HG03442 (cell line): ENCODE measurements at regions not wholly inside any gene's neighbourhood (a gene's known extent, or its start where the extent isn't known, plus 50 kb on each side); places are given as distances from the start of the nearest gene placed in this dataset.
"Not testable (repeated sequence)": the region's sequence is repeated elsewhere in the genome, so short reads cannot be mapped to it uniquely, and the experiment has no call there.

ENCODE experiments used
- ATAC-seq: cut with Tn5 transposase; IDR thresholded peaks from one replicate; pipeline ENCODE4 v1.9.1; 2021; ENCODE audit warnings: mild to moderate bottlenecking, moderate library complexity; ENCODE audit not compliant: unreplicated experiment

DNA sequence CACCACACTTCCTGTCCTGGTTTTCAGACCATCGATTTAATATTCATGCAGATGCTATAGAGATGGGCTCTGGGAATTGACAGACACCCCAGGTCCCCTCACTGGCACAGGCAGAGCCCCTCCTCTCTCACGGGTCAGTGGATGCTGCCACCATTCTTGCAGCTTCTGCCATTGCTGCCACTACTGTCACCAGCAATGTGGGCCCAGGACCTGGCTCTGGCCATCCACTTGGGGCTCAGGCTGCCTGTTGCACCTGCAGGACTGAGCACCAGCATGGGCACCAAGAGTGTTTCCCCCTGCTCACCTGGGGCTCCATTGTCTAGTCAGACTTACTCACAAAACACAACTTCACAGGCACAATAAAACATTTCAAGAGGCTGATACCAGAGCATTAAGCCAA lies 479.0 kb upstream of the ZNF608 start:
- no peak for ATAC-seq

DNA sequence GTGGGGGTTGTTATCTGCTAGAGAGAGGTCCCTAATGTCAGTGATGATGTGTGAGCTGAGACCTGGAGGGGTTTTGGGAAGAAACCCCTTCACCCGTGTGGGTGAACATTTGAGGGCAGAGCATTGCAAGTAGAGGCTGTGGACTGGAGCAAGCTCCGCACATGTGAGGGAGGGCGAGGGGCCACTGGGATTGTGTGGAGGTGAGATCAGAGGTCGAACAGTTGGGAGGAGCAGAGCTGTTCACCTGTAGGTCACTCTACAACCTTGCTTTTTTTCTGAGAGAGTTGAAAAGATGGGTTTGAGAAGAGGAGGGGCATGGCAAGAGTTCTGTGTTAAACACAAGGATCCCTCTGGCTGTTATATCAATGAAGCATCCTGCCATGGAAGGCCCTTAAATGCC lies 480.4 kb upstream of the ZNF608 start:
- ATAC-seq, result no peak

DNA sequence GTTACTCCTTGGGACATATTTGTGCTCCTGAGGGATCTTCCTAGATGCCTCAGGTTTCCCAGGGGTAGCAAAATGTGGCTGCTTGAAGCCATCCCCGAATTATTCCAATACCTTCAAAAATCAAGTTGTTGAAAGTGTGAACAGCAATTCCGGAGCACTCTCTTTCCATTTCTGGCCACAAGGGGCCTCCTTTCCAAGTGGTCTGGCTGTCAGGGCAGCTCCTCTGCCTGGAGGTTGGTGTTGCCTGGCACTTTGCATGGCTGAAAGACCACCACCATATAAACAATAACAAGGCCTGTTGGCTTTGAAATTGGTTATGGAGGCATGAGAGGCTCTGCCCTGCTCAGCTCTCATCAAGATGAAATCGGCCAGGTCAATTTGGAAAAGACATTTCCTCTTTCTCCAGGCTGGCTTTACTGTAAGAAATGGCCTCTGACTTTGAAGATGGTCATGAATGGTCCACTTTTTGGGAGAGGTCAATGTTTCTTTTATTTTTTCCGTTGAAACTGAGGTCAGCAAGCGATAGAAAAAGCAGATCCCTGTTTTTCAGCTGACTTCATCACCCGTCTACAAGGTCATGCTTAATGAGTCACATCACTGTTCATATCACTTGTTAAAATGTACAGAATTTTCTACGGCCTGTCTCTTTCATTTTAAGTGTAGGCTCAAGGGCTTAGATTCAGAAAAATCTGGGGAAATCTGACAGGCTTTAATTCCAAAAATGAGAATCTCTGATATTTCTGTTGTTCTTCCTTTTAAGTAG lies 481.1 kb upstream of the ZNF608 start:
- no peak for ATAC-seq

DNA sequence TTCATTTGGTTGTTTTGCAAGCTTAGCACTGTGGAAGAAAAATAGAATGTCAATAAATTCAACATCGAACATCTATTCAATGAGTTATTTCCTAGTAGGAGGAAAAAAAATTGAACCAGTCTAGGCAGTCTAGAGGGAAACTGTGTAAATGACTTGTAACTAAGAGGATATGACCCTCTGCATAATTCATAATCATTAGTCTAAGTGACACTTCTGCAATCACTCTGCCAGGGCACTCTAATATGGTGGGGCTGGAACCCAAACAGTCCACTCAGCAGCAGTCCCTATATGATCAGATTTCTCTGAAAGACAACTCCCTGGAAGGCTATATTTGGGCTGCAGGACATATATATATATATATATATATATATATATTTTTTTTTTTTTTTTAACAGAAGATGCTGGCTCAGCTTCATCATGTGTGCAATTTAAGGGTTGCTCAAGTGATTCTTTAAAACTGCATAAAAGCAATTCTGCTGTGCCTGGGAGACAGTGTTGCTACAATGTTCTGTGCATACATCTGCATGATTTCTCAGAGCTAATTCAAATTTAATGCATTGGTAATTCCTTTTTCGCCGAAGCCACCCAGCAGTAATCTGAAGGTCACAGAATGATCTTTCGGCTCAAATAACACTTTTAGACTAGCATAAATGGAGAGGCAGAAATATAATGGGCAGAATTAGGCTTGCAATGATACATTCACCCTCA lies 482.1 kb upstream of the ZNF608 start:
- no peak for ATAC-seq

DNA sequence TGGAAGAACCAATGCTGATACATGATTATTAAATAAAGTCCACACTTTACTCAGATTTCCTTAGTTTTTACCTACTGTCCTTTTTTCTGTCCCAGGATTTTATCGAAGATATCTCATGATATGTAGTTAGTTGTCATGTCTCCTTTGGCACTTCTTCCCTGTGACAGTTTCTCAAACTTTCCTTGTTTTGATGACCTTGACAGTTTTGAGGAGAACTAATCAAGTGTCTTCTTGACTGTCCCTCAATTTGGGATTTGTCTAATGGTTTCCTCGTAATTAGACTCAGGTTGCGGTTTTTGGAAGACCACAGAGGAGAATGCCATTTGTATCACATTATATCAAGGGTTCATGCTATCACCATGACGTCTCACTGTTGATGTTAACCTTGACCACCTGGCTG lies 483.1 kb upstream of the ZNF608 start:
- no peak for ATAC-seq

DNA sequence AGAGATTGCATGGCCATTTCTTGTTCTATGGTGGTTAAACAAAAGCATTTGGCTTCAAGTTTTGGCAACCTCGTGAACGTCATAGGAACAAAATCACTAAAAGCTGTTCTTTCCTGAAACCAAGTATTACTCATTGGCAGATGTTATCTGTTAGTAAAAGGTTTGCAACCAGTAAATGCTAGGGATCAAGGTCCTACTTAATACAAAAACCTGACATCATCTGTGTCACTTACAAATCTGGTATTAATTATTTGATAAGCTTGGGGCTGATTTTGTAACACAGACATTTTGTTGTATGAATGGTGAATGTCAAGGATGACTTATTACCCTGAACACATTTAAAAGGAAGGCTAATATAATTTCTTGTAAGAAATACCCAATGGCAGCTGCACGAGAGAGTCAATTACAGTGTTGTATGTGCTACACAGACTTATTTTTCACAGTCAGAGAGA lies 486.4 kb upstream of the ZNF608 start:
- ATAC-seq, result no peak

DNA sequence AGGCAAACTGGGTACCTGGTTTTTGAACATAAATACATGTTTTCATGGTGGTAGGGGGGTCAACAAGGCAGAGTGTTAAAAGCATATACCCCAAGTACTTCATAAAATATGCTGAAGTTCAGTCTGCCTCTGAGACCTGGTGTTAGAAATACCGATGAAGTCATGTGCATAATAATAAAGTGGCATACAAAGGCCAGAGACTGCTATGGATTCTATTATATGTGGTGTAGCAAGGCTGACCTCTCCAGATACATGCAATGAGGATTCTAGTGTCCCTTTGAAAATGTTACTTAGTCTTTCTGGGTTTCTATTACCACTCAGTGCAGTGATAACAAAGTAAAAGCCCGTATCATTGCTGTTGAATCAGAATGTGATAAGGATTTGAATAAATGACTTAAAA lies 487.5 kb upstream of the ZNF608 start:
- ATAC-seq, result no peak

DNA sequence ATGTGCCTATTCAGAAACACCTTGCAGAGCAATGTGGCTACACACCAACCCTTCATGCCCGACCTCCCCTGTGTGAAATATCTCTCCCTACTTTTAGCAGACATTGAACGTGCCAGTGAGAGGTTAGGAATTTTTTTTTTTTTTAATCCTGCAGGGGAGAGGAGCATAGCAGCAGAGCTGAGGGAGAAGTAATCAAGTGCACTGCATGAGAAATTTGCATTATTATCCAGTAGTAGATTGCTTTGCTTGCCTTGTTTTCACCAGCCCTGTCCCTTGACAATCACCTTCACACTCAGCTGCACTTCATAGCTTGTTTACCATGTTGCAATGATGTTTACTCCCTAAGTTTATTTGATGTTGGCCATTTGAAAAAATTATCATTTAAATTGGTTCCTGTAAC lies 489.6 kb upstream of the ZNF608 start:
- ATAC-seq, result no peak

DNA sequence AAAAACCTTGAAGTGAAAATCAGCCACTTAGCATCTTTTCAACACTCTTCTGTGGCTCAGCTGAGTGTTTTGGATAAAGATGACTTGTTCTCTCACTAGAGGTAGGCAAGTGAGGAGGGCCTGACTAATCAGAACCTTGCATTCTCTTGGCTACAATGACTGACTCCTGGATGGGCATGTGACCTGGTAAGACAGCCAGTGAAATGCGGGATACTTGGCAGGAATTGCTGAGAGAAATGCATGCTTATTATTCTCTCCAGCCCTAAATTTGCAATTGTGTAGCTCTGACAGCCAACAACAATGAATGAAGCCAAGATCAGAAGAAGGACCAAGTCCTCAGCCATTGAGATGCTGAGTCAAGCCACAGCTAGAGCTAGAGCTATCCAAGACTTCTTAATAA lies 490.5 kb upstream of the ZNF608 start:
- ATAC-seq, result no peak

DNA sequence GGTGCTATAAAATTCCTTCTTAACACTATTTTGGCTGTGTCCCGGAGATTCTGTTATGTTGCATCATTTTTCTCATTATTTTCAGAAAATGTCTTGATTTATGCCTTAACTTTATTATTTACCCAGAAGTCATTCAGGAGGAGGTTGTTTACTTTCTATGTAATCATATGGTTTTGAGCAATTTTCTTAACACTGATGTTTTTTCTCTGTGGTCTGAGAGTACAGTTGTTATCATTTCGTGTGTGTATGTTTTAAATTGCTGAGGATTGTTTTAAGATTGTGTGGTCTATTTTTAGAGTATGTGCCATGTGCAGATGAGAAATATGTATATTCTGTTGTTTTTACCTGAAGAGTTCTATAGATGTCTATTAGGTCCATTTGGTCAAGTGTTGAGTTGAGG lies 498.1 kb upstream of the ZNF608 start:
- no peak for ATAC-seq

DNA sequence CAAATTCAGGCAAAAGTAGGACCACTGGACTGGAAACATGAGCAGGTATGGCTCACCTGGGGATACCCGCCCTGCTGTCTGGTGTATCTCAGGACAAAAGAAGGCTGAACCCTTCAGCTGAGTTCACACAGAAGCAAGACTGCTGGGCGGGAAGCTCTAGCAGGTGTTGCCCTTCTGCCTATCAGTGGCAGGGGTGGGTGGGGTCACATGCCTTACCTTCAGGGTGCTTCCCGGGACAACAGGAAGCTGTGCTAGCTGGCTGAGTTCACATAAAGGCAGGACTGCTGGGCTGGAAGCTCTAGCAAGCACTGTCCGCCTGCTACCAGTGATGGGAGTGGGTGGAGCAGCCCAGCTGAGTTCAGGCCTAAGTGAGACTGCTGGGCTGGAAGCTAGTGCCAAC lies 498.8 kb upstream of the ZNF608 start:
- no peak for ATAC-seq

DNA sequence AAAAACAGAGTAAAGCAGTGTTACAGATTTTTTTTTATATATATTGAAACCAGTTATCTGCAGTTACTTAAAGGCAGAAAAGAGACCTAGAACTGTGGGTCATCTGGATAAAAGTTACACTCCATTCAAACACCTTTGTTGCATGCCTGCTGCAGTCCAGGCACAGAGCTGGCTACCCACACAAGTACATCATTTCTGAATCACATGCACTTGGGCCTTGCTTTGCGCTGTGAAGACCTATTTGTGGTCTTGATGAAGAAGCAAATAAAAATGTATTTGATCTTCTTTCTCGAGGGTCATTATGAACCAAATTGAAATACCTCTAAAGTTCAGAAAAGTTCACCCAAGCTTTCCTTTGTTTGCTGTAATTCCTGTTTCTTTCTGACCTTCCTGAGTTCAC lies 503.0 kb upstream of the ZNF608 start:
- no peak for ATAC-seq

DNA sequence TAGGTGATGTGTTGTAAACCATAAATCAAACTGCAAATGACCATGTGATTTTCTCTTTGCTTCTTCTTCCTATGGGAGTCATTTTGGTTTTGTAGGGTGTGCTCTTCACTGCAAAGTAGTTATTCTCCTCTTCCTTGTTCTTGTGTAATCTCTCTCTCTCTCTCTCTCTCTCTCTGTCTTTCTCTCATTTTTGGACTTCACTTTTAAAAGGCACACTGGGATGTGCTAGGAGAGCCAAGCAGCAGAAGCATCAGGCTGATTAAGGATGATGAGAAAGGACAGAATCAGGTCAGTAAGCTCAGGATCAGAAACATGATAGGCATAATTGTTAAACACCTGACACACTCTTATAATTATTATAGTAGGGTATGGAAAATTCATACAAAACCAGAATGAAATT lies 505.3 kb upstream of the ZNF608 start:
- no peak for ATAC-seq

DNA sequence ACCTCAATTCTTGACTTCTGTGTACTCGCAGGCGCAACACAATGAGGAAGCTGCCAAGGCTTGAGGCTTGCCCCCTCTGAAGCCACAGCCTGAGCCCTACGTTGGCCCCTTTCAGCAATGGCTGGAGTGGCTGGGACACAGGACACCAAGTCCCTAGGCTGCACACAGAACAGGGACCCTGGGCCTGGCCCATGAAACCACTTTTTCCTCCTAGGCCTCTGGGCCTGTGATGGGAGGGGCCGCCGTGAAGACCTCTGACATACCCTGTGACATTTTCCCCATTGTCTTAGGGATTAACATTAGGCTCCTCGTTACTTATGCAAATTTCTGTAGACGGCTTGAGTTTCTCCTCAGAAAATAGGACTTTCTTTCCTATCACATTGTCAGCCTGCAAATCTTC lies 507.2 kb upstream of the ZNF608 start:
- not testable (repeated sequence) for ATAC-seq

DNA sequence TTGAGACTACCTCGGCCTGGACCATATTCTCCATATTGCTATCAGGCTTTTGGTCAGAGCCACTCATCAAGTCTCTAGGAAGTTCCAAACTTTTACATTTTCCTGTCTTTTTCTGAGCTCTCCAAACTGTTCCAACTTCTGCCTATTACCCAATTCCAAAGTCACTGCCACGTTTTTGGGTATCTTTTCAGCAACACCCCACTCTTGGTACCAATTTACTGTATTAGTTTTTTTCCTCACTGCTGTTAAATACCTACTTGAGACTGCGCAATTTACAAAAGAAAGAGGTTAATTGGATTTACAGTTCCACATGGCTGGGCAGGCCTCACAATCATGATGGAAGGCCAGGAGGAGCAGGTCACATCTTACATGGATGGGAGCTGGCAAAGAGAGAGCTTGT lies 507.8 kb upstream of the ZNF608 start:
- ATAC-seq, result no peak

DNA sequence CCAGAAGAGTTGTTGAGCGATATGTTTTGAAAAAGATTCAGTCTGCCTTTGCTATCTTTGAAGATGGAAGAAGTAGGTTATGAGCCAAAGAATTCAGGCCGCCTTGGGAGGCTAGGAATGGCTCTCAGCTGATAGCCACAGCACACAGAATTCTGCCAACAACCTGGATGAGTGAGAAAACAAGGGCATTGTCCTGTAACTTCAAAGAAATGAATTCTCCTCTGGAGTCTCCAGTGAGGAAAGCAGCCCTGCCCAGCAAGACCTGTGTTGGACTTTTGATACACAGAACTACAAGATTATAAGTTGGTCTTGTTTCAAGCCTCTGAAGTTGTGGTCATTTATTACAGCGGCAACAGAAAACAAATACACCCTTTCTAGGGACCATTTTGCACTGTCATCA lies 509.9 kb upstream of the ZNF608 start:
- ATAC-seq, result no peak

DNA sequence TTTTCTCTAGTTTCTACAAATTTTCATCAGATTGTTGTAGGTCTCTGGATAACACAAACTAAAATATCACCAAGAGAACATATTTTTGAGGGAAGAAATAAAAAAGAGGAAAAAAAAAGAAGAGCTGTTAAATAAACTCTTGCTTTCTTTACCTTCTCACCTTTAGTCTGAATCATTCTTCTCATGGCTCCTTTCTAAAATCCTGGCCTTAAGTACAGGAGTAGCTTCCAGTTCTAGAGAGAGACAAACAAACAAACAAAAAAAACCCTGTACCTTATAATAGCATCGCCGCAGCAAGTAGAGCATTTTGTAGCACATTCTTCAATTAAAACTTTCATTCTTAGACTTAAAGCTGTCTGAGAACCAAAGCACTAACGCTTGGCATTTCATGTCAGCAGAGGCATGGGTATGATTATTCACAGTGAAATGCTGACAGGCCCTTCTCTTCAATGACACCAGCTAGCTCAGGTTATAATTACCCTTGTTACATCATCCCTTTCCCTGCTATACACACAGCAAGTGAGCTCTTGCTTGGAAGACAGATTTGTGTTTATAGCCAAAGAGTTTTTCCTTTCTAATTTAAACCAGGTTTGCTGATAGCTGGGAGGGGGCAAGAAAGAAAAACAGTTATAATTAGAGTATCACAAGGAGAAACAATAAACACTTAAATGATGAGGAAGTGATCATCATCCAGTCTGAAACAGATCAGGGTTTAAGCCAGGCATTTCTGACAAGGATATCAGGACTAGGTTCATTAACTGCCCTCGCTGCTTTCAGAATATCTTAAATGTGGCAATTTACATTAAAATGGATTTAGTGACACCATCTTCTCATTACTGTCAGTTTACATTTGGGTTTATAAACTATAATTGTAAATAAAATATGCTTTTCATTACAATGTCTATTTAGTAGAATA lies 510.9 kb upstream of the ZNF608 start:
- ATAC-seq, result no peak

DNA sequence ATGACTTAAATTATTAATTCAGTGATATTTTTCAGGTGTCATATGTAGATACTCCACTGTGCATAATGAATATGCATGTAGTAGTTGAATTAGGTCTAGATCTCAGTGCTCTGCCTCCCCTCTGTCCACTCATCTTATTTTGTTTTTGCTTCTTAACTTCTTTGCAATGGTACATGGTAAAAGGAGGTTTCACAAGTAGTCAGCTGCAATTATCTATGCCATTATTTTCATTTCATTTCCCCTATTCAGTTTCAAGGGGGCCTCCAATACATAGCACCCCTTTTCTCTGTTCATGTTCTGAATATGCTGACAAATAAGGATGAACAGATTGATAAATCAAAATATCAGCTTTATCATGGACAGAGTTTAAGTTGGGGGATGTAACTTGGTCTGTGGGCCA lies 511.6 kb upstream of the ZNF608 start:
- ATAC-seq, result no peak

DNA sequence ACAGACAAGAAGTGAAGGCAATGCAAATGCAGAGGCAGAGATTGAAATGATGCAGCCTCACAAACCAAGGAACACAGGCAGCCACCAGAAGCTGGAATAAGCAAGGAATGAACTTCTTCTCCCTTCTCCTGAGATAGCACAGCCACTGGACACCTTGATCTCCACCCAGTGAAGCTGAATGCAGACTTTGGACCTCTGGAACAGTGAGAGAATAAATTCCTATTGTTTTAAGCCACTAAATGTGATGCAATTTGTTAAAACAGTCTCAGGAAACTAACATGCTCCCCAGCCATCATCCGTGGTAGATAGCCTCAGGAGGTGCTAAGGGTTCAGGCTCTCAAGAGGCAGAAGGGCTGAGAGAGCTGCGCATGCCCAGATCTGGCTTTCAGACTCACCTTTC lies 512.2 kb upstream of the ZNF608 start:
- ATAC-seq, result no peak

DNA sequence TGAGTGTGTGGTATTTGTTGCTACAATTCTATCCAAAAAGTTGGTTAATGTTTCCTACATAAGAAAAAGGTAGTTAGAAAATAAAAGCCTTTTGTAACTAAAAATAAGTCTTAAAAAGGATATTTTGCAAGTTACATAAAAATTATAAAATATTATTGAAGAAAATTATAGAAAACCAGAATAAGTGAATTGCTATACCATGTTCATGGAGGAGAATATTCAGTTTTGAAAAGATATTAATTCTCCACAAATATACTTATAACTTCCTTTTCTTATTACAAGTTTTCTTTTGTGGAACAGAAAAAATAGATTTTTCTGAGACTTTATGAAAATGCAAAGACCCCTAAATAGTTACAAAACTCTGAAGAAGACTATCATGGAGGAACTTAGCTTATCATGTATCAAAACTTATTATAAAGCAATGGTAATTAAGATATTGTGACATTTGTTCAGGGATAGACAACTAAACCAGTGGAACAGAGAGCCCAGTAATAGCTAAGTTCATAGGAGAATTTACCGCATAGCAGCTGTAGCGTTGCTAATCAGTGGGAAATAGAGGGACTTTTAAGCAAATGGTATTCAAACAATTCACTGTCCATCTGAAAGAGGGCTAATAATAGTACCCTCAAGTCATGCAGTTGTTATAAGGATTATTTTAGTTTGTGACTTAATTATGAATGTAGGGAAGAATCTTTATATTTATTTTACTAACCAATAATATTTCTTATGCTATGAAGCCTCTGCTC lies 515.2 kb upstream of the ZNF608 start:
- no peak for ATAC-seq

DNA sequence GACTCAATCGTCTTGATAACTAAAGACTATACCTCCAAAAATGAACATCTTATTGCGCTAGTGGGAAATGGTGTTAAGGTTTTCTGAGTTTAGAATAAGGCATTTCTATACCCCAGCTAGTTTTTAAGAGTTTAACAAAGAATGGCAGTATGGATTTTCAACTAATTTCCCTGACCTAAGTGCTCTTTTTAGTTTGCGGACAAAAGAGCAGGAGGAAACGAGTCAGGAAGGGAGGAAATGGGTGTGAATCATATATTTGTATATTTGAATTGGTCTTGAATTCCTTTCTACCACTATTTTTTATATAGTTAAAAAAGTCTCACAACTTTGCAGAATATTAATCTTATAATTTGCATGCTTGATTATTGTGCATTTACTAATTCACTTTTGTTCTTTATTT lies 516.3 kb upstream of the ZNF608 start:
- ATAC-seq, result no peak
